ENCODE measurements at regions not wholly inside any gene's neighbourhood (a gene's known extent, or its start where the extent isn't known, plus 50 kb on each side); places are given as distances from the start of the nearest gene placed in this dataset.

GRCh38 chr9:14987858-14988257 is 77.6 kb upstream of the FREM1 start:
- H3K9ac ChIP-seq (replicated peaks in 1 of 4; ENCODE audit: extremely low read depth in 1 of 4, low read depth in 3 of 4, low read length in 3 of 4) = no peak overlapping the region
- ChIA-PET POLR2A (ENCODE audit: partially characterized antibody) (no interaction called here), CTCF (ENCODE audit: partially characterized antibody) (no interaction called here)
- H2BK120ac ChIP-seq (replicated peaks; ENCODE audit: low read depth, low read length) = no peak overlapping the region
- no peak overlapping the region for H3K18ac ChIP-seq (ENCODE audit: extremely low read depth, low read length)
- WGBS, 2 experiments (ENCODE audit: extremely low coverage in 1 of 2, insufficient coverage in 1 of 2, insufficient read length in 1 of 2, insufficient replicate concordance in 2 of 2, low coverage in 1 of 2, low lambda C conversion rate in 2 of 2, missing lambda C conversion rate in 1 of 2) = 79% methylated on average over 1 of the region's 1 CpG; no CpG with 5 or more reads in 1 of the 2 experiments
- H2BK15ac ChIP-seq (ENCODE audit: low read length) = no peak overlapping the region
- no peak overlapping the region for H3K14ac ChIP-seq (ENCODE audit: insufficient read length)
- no peak overlapping the region for H3K4me3 ChIP-seq (ENCODE audit: extremely low read depth in 1 of 4, insufficient read depth in 2 of 4, low read depth in 3 of 4, low read length in 4 of 4)
- no peak for DNase-seq (ENCODE audit: low read depth in 1 of 2, low spot score in 2 of 2)
- no peak overlapping the region for H2BK5ac ChIP-seq (ENCODE audit: low read depth, low read length)
- no peaks in the 10 kb centered on the region; a peak in 1 of 7 replicates for H3K27me3 ChIP-seq (replicated peaks in 1 of 4; ENCODE audit: control insufficient read depth in 3 of 4, extremely low read depth in 1 of 4, insufficient read depth in 3 of 4, low read length in 3 of 4)
- no peak for FAIRE-seq
- H3K23me2 ChIP-seq (ENCODE audit: low read depth, low read length) = 0 out of 2 replicates have a peak, but pooled peaks cover 3% of the 10 kb centered on the region
- no peak overlapping the region for H4K8ac ChIP-seq (ENCODE audit: extremely low read depth, insufficient read depth, low read length)
- H3K4ac ChIP-seq (replicated peaks; ENCODE audit: insufficient read length, low read depth, low read length) = no peak overlapping the region
- no peak overlapping the region for H3K56ac ChIP-seq (replicated peaks; ENCODE audit: insufficient read length, low read depth, low read length)
- H2AFZ ChIP-seq (ENCODE audit: low read length) = no peak overlapping the region
- H3K23ac ChIP-seq (ENCODE audit: insufficient read length) = no peak overlapping the region
- no peaks in the 10 kb centered on the region for H3K79me2 ChIP-seq (ENCODE audit: control insufficient read depth in 1 of 2, insufficient read depth in 2 of 2, low read length in 2 of 2)
- H3K36me3 ChIP-seq (ENCODE audit: control insufficient read depth in 2 of 4, insufficient read depth in 4 of 4, low read length in 3 of 4) = no peaks in the 10 kb centered on the region
- H4K91ac ChIP-seq (replicated peaks; ENCODE audit: insufficient read length, low read length) = no peak overlapping the region
- no peak overlapping the region for H2BK20ac ChIP-seq (ENCODE audit: low read length)
- H4K5ac ChIP-seq (ENCODE audit: insufficient read length, low read depth, low read length) = no peak overlapping the region
- no peaks in the 10 kb centered on the region for H4K20me1 ChIP-seq (replicated peaks in 1 of 2; ENCODE audit: control insufficient read depth in 1 of 2, insufficient read depth in 2 of 2, low read length in 2 of 2)
- H3K9me3 ChIP-seq (ENCODE audit: insufficient read depth in 2 of 2, low read depth in 1 of 2, low read length in 1 of 2) = no peaks in the 10 kb centered on the region
- H2AK5ac ChIP-seq (ENCODE audit: low read depth, low read length) = no peak overlapping the region
- H3K79me1 ChIP-seq (ENCODE audit: low read depth, low read length) = no peaks in the 10 kb centered on the region
- H3K4me1 ChIP-seq (replicated peaks in 1 of 4; ENCODE audit: control insufficient read depth in 3 of 4, insufficient read depth in 4 of 4, low read length in 3 of 4) = peaks cover 0 to 2% (median 1%) of the 10 kb centered on the region in 4 experiments; a peak in 1 of 7 replicates
- H3K4me2 ChIP-seq (ENCODE audit: insufficient read depth in 1 of 2, low read depth in 2 of 2, low read length in 2 of 2) = no peak overlapping the region
- no peak overlapping the region for H2BK12ac ChIP-seq (ENCODE audit: low read depth, low read length)
- no peak overlapping the region for H3K27ac ChIP-seq (ENCODE audit: low read depth, low read length)
- no peak for TF ChIP-seq POLR2AphosphoS5 (IDR thresholded peaks at IDR 0.05; ENCODE audit: low read depth, low read length)
- TF ChIP-seq GTF2F1 (IDR thresholded peaks at IDR 0.05; ENCODE audit: borderline replicate concordance, low read depth, low read length) = no peak
- TF ChIP-seq RFX5 (IDR thresholded peaks at IDR 0.05; ENCODE audit: borderline replicate concordance, low read depth, low read length) = no peak
- no peak for TF ChIP-seq RNF2 (IDR thresholded peaks at IDR 0.05; ENCODE audit: borderline replicate concordance, low read depth, low read length, missing control alignments, poor library complexity, severe bottlenecking)
- no peak for TF ChIP-seq SRF (IDR thresholded peaks at IDR 0.05; ENCODE audit: low read depth, low read length)
- TF ChIP-seq E2F6 (IDR thresholded peaks at IDR 0.05) = no peak
- no peak for TF ChIP-seq MAX (IDR thresholded peaks at IDR 0.05)
- no peak for TF ChIP-seq PHF8 (conservative IDR thresholded peaks at IDR 0.05; ENCODE audit: low read depth, low read length)
- no peak for TF ChIP-seq JUN (IDR thresholded peaks at IDR 0.05; ENCODE audit: low read depth, low read length)
- no peak for TF ChIP-seq HDAC2 (IDR thresholded peaks at IDR 0.05; ENCODE audit: borderline replicate concordance in 1 of 2, low read depth in 2 of 2, low read length in 2 of 2)
- no peak for TF ChIP-seq CREB1 (IDR thresholded peaks at IDR 0.05)
- TF ChIP-seq TAF1 (IDR thresholded peaks at IDR 0.05; ENCODE audit: low read depth, low read length) = no peak
- no peak for TF ChIP-seq TEAD4 (IDR thresholded peaks at IDR 0.05; ENCODE audit: low read depth, low read length)
- TF ChIP-seq NRF1 (IDR thresholded peaks at IDR 0.05; ENCODE audit: low read depth, low read length) = no peak
- no peak for TF ChIP-seq KDM5A (IDR thresholded peaks at IDR 0.05; ENCODE audit: low read length)
